ENCODE measurements at regions not wholly inside any gene's neighbourhood (a gene's known extent, or its start where the extent isn't known, plus 50 kb on each side); places are given as distances from the start of the nearest gene placed in this dataset.

DNA sequence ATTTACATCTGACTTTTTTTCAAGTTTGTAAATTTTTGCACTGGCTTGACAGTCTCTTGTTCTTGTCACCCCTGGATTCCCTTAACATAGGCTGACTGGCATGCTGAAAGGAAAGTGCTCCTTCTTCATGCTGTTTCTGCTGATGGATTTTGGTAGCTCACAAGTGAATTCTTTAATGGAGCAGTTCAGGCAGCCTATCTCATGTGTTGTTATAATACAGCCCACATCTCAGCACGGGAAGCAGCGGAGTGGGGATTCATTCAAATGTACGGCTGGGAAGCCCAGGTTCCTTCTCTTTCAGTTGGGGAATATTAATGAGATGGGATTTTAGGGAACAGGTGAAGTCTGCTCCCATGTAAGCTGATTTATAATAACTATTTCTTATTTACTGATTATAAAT, 142.8 kb downstream of the CD8B2 start:
- CTCF ChIA-PET (ENCODE audit: unreplicated experiment): no interaction called here
- H2AFZ ChIP-seq (ENCODE audit: low read length): no peak overlapping the region
- H3K9me2 ChIP-seq (ENCODE audit: insufficient read depth, low read length): no peaks in the 10 kb centered on the region
- H3K4me2 ChIP-seq (ENCODE audit: low read length): no peak overlapping the region
- H3K9me3 ChIP-seq (ENCODE audit: low read length): no peaks in the 10 kb centered on the region
- no peak overlapping the region for H3K27ac ChIP-seq (ENCODE audit: low read depth, low read length, poor library complexity, severe bottlenecking)
- no peak for DNase-seq (ENCODE audit: low spot score)
- BruUV-seq (replicated peaks): no TSS peak
- no peaks in the 10 kb centered on the region for H3K79me2 ChIP-seq (ENCODE audit: insufficient read depth, low read depth, low read length)
- POLR2A ChIA-PET: no interaction called here
- TF ChIP-seq, protein P1, sequence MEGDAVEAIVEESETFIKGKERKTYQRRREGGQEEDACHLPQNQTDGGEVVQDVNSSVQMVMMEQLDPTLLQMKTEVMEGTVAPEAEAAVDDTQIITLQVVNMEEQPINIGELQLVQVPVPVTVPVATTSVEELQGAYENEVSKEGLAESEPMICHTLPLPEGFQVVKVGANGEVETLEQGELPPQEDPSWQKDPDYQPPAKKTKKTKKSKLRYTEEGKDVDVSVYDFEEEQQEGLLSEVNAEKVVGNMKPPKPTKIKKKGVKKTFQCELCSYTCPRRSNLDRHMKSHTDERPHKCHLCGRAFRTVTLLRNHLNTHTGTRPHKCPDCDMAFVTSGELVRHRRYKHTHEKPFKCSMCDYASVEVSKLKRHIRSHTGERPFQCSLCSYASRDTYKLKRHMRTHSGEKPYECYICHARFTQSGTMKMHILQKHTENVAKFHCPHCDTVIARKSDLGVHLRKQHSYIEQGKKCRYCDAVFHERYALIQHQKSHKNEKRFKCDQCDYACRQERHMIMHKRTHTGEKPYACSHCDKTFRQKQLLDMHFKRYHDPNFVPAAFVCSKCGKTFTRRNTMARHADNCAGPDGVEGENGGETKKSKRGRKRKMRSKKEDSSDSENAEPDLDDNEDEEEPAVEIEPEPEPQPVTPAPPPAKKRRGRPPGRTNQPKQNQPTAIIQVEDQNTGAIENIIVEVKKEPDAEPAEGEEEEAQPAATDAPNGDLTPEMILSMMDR (conservative IDR thresholded peaks at IDR 0.05; ENCODE audit: low read length): no peak
- TF ChIP-seq EZH2phosphoT487 (IDR thresholded peaks at IDR 0.05; ENCODE audit: borderline replicate concordance, low read depth, low read length): no peak
- intact Hi-C loops (cut with micrococcal nuclease; ENCODE audit: unreplicated experiment): loop anchor here (5.0 kb wide), 1 partner anchor 247 kb away; no protein-coding TSS in a partner anchor
- H3K4me1 ChIP-seq (ENCODE audit: insufficient read depth, low read length, poor library complexity, severe bottlenecking): no peaks in the 10 kb centered on the region
- no peaks in the 10 kb centered on the region for H4K20me1 ChIP-seq (ENCODE audit: insufficient read depth, low read length)
- H3K36me3 ChIP-seq (ENCODE audit: insufficient read depth, low read length): no peaks in the 10 kb centered on the region
- no peak overlapping the region for H3K4me3 ChIP-seq (ENCODE audit: low read depth, low read length, poor library complexity, severe bottlenecking)

DNA sequence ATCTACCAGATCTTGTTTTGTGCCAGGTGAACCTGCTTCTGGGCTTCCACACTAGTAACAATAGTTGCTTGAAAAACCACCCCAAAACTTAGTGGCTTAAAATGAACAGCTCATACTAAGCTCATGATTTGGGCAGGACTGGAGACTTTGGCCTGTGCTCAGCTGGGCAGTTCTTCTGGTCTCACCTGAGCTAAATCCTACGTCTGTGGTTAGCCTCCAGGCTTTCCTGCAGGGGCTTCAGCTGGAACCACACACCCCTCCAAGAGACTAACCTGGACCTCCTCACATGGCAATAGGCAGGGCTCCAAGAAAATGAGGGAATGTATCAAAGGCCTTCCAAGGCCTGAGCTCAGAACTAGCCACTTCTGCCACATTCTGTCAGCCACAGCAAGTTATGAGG, 144.1 kb downstream of the CD8B2 start:
- TF ChIP-seq, protein P1 (conservative IDR thresholded peaks at IDR 0.05; ENCODE audit: low read length): no peak
- TF ChIP-seq EZH2phosphoT487 (IDR thresholded peaks at IDR 0.05; ENCODE audit: borderline replicate concordance, low read depth, low read length): no peak
- H3K4me2 ChIP-seq (ENCODE audit: low read length): no peak overlapping the region
- no peak overlapping the region for H3K27ac ChIP-seq (ENCODE audit: low read depth, low read length, poor library complexity, severe bottlenecking)
- intact Hi-C loops (cut with micrococcal nuclease; ENCODE audit: unreplicated experiment): no loop called here
- DNase-seq (ENCODE audit: low spot score): no peak
- H4K20me1 ChIP-seq (ENCODE audit: insufficient read depth, low read length): no peaks in the 10 kb centered on the region
- POLR2A ChIA-PET: no interaction called here
- H3K9me3 ChIP-seq (ENCODE audit: low read length): no peaks in the 10 kb centered on the region
- H3K4me1 ChIP-seq (ENCODE audit: insufficient read depth, low read length, poor library complexity, severe bottlenecking): no peaks in the 10 kb centered on the region
- H3K4me3 ChIP-seq (ENCODE audit: low read depth, low read length, poor library complexity, severe bottlenecking): no peak overlapping the region
- BruUV-seq (replicated peaks): no TSS peak
- CTCF ChIA-PET (ENCODE audit: unreplicated experiment): no interaction called here
- no peaks in the 10 kb centered on the region for H3K9me2 ChIP-seq (ENCODE audit: insufficient read depth, low read length)
- no peaks in the 10 kb centered on the region for H3K79me2 ChIP-seq (ENCODE audit: insufficient read depth, low read depth, low read length)
- H2AFZ ChIP-seq (ENCODE audit: low read length): no peak overlapping the region
- no peaks in the 10 kb centered on the region for H3K36me3 ChIP-seq (ENCODE audit: insufficient read depth, low read length)

DNA sequence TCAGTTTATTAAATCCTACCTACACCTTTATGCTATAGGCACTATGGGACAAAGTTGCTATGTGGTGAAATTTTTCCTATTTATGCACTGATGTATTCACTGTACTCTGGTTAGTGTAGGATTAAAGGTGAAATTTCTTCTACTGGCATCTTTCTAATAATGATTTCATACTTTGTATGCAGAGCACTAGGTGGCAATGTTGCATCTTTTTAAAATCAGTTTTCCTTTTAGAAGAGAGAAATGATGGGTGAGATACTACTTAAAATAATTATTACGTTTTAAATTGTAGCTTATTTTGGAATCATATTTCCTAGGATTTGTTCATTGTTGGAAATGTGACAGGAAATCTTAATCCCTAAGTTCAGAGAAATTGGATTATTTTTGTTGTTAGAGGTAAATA, 150.9 kb downstream of the CD8B2 start:
- no peaks in the 10 kb centered on the region for H3K9me3 ChIP-seq (ENCODE audit: low read length)
- no peaks in the 10 kb centered on the region for H3K36me3 ChIP-seq (ENCODE audit: insufficient read depth, low read length)
- TF ChIP-seq, protein P1 (conservative IDR thresholded peaks at IDR 0.05; ENCODE audit: low read length): peak; percentile 72
- TF ChIP-seq EZH2phosphoT487 (IDR thresholded peaks at IDR 0.05; ENCODE audit: borderline replicate concordance, low read depth, low read length): no peak
- CTCF ChIA-PET (ENCODE audit: unreplicated experiment): no interaction called here
- no peaks in the 10 kb centered on the region for H3K9me2 ChIP-seq (ENCODE audit: insufficient read depth, low read length)
- no peaks in the 10 kb centered on the region for H4K20me1 ChIP-seq (ENCODE audit: insufficient read depth, low read length)
- H3K4me1 ChIP-seq (ENCODE audit: insufficient read depth, low read length, poor library complexity, severe bottlenecking): no peaks in the 10 kb centered on the region
- no peak overlapping the region for H3K4me3 ChIP-seq (ENCODE audit: low read depth, low read length, poor library complexity, severe bottlenecking)
- intact Hi-C loops (cut with micrococcal nuclease; ENCODE audit: unreplicated experiment): no loop called here
- H3K27ac ChIP-seq (ENCODE audit: low read depth, low read length, poor library complexity, severe bottlenecking): no peak overlapping the region
- no peak overlapping the region for H2AFZ ChIP-seq (ENCODE audit: low read length)
- no TSS peak for BruUV-seq (replicated peaks)
- H3K4me2 ChIP-seq (ENCODE audit: low read length): no peak overlapping the region
- POLR2A ChIA-PET: no interaction called here
- H3K79me2 ChIP-seq (ENCODE audit: insufficient read depth, low read depth, low read length): no peaks in the 10 kb centered on the region
- DNase-seq (ENCODE audit: low spot score): peak; percentile 17

Measured in OCI-LY7 (cell line).